ENCODE measurements at regions not wholly inside any gene's neighbourhood (a gene's known extent, or its start where the extent isn't known, plus 50 kb on each side); places are given as distances from the start of the nearest gene placed in this dataset.

DNA sequence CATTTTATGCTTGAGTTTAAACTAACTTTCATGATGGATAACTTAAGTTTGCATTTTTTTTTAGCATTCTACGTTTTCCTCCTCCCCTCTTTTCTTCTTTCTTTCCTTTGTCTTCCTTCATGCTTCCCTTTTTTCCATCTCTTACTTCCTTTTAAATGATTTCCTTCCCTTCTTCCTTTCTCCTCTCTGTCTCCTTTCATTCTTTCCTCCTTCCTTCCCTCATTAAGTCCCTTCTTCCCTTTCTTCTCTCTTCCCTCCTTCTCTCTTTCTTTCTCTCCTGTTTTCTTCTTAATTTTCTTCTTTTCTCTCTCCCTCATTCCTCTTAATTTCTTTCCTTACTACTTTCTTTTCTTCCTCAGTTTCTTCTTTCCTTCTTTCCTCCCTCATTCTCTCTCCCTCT, 376.0 kb downstream of the LRIG3 start:
- no peak for DNase-seq

DNA sequence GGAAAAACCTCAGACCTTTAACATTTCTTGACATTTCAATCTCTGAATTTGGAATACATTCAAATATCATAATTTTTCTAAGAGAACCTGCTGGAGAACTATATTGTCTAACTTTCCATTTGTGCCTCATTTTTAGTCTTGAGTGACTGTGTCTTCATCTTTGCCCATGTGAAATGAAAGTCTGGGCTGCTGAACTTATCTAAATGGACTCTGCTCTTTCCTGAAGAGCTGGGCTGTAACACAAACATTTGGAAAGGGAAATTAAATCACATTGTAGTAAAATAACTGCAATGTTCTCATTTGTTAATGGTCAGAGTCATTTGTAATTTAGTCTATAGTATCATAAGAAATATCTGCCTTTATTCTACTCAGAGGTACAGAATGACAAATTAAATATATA, 373.1 kb downstream of the LRIG3 start:
- no peak for DNase-seq

DNA sequence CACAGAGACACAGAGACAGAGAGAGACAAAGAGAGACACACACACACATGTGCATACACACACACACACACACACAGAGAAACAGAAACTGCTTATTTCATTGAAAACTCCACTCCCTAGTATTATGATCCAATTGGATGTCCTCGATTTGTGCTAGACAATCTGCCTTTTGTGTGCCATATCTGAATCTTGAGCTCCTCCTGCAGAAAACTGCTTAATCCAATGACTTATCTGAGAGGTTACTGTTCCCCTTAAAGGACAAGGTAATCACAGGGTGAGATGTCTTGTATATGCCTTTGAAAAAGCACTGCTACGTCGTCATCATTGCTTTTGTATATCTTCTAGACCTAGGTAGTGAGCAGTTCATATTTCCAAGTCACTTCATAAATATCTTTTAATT, 371.5 kb downstream of the LRIG3 start:
- no peak for DNase-seq

DNA sequence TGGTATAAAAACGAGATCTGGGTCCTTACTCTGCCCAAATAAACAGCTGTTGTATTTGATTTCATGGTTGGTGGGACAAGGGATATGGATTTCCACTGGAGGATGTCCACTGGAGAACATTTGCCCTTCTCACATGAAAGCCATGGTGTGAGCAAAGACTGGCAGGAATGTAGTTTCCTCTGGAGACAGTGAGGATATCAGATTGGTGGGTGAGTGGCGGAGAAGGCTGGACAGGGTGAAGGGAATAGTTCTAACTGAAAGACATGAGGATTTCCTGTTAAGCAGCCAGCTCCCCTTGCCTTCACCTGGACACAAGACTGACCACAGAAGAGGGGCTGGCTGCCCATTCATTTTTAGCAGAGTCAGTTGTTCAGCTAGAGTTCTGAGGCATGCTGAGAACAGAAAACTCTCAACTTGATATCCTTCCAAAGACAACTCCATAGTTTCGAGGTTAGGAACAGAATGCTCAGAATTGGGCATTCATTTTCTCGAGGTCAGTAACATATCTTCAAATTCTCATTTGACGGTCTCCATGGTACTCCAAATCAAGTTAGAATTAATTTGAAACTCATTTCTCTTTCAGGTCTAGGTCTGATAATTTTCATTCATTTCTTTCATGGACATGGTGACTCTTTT, 365.7 kb downstream of the LRIG3 start:
- no peak for DNase-seq

DNA sequence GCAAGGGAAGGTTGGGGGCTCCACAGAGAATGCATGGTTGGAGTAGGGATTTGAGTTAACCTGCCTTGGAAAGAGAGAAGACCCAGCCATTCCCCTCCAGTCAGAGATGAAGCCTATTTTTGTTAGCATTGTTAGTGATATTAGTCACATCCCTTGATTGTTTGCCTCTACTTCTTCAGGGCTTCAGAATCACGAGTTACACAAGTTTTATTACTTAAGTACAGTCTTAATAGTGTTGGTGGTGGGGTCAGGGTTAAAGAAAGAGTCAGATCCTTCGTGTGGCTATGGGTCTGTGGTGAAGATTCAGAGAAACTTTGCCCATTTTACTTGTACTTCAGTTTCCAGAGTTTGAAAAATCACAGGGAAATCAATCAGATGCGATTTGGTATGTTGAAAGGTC, 363.1 kb downstream of the LRIG3 start:
- DNase-seq = no peak

DNA sequence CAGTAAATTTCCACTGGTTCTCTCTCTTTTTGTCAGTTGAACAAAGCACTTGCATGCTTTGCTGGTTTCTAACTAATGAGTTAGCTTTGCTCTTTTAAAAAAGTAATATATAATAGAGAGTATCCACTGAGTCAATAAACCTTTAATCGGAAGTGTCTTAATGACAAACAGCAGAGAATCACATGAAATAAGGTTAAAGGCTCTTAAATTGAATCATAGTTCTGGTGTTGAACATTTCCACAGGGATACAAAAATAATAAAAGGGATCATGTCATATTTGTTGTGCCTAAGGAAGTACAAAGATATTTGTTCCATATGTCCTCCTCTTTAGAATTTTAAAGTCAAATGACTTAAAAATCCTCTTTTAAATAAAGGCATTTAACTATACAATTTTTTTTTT, 362.6 kb downstream of the LRIG3 start:
- no peak for DNase-seq

DNA sequence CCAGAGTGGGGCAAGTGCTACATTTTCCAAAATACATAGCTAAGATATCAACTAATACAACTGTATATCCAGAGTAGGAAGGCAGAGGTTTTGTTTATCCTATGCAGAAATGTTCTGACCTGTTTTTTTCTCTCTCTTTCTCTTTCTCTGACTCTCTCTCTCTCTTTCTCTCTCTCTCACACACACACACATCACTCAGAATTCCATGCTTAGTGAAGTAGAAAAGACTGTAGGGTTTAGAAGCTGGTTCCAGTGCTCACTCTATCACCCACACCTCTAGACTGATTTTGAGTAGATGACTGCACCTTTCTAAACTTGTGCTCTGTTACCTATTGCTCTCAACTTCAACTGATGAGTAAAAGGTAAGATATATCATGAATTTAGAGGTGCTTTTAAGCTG, 356.7 kb downstream of the LRIG3 start:
- DNase-seq = no peak

DNA sequence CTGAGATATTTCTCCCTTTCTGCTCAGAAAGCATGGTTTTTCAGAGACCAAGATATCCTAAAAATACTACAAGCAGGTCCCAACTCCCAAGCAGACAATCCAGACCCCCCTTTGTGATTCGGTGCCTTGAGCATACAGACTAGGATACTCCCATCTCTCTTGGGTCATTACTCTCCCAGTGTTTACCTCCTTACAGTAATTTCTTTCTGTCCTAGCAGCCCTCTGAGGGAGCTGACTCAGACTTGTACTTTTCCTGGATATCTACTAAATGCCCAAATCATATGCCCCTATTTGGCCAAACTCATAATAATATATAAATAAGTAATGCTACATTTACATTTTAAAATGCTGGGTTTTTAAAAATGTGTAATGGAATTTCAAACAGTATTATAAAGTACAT, 355.6 kb downstream of the LRIG3 start:
- no peak for DNase-seq

DNA sequence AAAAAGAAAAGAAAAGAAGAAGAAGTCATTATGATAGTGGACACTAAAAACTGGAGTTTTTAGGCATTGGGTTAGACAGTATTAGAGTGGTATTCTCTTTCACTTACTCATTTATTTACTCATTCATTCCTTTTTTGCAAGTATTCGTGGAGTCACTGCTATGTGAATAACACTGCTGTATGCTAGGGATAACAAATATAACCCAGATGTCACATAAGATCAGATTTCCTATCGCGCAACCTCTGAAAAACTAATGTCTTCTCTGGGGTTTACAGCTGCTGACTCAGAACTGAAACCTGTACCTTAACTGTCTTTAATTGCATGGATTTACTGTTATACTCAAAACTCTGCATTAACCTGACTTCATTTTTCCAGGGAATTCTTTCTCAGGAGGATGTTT, 353.7 kb downstream of the LRIG3 start:
- DNase-seq = no peak

DNA sequence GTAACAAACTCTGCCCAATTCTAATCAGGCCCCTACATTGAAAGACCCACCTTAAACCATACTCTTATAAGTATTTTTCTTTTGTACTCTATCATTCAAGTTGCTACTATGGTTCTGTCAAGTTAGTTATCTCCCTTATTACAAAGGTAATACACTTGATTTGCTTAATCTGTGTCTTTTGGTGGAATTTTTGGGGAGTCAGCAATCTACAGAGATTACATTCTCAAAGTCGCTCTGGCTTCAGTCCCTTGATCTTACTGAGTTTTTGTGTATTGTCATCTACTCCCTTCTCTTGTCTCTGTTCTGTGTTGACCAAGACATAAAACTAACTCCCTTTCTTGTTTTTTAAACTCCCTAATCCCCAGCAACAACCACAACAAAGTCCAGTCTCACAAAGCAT, 353.1 kb downstream of the LRIG3 start:
- DNase-seq = no peak

DNA sequence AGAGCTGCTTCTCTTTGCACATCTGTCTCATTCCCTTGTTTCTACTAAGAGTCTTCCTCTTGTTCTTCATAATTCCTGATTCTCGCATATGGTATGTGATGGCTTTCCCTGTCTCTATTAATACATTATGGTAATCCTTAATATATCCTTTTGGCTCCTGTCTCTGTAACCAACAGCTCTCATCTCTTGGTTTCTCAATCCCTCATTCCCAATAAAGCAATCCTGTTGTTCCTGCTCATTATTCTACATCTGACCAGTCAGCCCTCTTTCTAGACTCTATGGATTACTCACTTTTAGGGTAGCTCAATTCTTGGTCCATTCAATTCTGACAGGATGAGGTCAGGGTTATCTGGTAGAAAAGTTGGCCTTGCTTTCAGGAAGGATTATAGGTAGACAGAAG, 349.9 kb downstream of the LRIG3 start:
- no peak for DNase-seq

DNA sequence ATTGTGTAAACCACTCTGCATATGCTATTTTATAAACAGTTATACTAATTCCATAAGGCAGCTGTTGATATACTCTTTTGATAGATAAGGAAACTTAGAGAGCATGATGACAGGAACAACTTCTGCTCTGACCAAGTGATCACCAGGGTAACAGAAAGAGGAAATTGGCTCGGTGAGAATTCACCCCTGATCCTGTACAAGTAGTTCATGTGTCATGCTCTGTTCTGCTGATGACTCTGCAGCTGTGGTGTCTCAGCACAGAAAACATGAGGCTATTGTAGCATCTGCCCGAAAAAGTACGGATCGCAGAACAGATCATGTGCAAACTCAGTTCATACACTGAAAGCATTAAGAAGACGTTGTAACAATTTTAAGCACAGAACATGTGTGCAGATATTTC, 345.0 kb downstream of the LRIG3 start:
- DNase-seq = peak; percentile 3

DNA sequence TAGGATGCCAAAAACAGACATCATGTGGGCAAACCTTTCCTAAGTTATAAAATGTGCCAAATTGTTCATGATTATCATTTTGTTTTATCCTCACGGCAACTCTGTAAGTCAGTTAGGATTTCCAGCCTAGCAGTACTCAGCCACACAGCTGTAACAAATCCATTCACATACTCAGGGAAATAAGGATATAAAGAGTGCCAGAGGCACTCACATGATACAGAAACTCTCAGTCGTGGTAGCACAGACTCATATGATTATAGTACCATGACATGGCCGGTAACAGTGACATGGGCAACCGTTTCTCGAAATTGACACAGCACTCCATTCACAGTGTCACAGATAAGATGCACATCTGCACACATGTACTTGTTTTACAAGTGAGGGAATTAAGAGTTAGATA, 344.2 kb downstream of the LRIG3 start:
- no peak for DNase-seq

DNA sequence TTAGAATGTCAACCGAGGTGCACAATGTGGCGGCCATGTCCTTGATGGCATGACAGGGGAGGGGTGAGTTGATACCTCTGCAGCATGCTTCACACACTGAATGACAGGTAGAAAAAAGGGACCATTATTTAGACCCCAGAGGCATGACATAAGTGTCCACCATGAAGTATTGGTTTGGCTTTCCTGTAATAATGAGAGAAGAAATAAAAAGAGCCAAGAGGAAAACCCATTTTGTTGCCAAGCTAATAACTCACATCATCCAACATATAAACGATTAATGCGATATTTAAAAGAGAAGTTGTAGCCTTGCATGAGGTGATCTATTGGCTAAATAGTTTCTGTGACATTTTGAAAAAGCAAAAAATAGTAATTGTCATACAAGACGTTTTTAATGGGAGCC, 343.4 kb downstream of the LRIG3 start:
- DNase-seq = no peak

DNA sequence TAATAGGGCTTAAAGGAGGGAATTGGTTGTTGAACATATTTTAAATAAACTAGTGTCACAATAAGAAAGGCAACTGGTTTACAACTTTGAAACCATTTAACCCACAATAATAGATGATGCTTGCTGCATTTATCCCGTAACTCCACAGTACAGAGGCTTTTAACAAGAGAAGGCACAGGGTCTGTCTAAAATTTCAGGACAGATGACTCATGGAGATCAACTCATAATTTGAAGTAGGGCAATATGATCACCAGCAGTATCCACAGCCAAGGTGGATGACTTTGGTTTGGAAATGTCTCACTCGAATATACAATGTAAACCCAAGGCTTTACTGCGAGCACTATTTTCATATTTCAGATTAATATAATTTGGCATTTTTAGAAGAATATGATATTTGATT, 340.2 kb downstream of the LRIG3 start:
- DNase-seq = no peak

DNA sequence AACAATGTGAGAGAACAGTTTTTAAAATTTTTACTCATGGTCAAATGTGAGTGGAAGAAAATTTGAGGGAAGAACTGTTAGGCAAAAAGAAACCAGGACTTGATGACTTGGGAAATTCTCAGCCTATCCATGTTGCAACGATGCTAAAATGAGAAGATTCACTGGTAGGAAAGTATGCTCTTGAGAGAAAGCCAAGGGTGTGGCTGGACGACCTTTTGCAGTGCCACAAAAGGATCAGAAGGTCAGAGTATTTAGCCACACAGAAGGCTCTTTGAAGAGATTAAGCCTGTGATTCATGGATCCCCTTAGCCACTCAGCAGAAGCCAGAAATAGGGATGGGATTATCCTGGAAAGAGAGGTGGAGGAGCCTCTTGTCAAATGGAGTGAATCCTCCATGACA, 336.8 kb downstream of the LRIG3 start:
- no peak for DNase-seq

DNA sequence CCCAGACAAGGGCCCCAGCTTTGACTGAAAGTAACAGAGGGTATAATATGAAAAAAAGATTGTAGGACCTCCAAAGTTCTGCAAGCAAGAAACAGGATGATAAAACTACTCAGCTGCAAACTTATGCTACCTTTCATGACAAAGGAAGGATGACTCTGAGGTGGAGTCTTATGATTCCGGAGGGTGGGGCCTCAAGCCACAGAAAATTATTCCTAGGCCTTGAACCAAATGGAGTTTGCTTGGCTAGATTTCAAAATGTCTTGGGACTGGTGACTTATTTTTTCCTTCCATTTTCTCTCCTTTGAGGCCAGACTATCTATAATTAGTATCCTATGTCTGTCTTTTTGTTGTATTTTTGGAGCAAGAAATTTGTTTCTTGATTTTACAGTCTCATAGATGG, 336.4 kb downstream of the LRIG3 start:
- DNase-seq = no peak

DNA sequence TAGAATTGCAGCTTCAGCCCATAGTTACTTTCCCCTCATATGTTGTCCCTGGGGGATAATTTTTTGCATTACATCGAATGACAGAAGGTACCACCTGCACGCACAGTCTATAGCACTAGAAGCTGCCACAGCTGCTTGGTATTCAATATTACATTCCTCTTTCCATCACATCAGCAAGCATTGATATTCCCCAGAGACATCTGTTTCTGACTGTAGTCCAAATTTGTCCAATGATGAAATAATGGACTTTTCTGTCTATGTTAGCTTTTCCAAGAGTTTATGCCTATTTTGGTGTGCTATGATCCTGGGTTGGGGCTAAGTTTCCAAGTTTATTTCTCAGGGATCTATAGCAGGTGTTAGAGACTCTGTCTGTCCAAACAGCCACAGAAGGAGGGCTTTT, 335.4 kb downstream of the LRIG3 start:
- DNase-seq = no peak

DNA sequence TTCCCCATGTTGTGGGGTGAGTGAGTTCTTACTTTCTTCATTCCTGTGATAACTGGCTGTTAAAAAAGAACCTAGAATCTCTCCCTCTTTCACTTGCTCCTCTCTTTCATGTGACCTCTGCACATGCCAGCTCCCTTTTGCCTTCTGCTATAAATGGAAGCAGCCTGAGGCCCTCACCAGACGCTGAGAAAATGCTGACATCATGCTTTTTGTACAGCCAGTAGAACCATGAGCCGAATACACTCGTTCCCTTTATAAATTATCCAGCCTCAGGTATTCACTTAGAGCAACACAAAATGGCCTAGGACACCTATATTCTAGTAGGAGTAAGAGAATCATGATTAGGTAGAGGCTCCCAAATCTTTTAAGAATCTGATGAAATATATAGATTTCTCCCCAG, 333.5 kb downstream of the LRIG3 start:
- no peak for DNase-seq

DNA sequence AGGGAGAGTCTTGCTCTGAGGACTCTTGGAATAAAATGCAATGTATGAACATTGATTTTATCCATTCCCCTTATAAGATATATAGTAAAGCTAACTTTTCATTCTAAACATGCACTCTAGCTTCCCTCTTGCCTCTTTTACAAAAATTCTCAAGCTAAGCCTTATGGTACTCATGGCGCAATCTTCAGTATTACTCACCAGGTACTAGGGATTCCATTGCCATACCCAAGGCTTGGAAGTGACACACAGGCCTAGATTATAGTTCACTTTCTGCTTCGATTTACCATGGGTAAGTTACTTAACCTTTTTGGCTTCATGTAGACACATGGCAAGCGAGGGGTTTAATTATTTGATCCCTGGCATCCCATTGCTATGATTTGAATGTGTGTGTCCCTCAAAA, 331.5 kb downstream of the LRIG3 start:
- no peak for DNase-seq

DNA sequence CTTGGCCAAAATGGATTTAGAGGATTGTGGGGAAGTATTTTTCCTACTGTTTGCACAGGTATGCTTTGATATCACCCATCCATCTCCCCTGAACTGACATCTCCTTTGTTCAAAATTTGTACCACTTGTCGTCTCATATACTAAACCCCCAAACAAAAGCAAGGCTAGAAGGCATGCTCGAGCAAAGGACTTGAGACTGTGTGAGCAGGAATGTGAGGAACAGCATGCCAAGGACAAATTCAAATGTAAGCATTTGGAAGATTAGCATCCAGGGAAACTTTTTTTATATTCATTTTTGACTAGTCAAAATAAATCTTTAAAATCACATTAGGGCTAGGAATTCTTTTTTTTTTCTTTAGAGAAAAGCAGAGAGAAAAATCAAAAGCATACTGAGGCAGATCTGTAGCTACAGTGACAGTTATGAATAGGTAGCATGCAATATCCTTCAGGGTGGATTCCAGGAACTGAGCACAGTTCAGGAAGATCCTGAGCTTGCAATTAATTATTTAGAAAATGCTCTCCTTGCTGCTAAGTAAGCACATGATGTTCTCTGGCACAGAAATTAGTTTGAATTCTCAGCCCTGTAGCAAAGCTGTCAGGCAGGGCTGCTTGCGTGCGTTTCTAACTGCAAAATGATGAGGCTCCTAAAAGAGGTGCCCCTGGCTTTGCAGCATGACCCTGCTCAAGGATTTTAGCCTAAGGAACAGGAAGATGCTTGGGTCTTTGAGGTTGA, 327.7 kb downstream of the LRIG3 start:
- no peak for DNase-seq

DNA sequence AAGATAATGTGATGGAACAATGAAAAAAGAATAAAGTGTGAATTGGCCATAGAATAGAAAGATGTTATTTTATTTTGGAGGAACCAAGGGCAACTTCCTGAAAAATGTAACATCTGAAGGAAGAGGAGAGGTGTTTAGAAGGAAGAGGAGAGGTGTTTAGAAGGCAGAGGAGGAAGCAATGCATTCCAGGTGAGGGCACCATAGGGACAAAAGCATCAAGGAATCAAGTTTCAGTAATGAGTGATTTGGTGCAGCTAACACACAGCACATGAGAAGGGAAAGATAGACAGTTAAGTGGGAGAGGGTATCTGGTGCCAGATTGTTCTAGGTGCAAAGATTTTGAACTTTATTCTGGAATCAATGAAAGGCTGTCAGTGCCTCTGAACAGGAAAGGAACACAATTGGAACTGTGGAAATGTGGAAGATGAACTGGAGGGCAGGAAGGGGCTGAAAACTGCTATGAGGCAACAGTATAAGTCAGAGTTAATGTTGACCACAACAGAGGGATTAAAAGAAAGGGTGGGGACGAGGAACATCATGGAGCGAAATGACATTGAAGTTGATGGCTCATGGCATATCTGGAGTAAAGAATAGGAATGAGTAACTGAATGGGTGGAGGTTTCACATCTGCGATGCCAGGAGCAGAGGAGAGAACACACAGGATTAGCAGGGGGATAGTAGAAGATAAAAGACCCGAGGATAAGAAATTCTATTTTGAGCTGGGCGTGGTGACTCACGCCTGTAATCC, 326.6 kb downstream of the LRIG3 start:
- DNase-seq = no peak

DNA sequence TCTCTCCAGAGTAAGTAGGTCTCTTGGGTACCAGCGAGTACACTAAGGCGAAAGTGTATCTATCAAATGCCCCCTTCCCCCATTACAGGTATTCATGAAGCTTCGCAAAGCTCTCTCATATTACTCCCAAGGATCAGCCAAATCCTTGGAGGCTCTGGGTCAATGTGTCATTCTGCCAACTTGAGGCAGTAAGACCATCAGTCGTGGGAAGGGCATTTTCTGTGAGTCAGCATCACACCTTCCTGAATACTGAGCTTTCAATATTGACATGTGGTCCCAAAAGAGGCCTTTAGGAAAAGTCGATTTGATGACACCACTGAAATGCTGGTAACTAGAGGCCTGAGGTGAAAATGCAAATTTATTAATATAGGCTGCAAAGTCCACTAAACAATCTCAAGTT, 323.9 kb downstream of the LRIG3 start:
- DNase-seq = no peak

DNA sequence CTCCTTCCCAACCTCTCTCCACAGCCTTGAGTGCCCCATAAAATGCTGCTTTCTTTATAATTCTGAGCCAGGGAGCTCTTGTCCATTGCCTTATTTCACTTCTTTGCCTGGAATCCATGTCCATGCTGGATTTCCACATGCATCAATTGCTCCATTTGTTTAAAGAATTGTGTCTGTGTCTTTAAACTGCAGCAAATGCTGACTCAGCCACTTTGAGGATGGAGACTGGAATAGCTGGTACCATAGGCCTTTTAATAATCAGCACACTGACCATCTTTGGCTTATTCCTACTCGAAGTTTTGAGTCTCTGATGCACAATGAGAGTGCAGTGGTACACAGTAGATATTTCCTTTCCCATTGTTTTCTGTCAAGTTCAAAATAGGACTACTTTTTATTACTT, 318.8 kb downstream of the LRIG3 start:
- no peak for DNase-seq

DNA sequence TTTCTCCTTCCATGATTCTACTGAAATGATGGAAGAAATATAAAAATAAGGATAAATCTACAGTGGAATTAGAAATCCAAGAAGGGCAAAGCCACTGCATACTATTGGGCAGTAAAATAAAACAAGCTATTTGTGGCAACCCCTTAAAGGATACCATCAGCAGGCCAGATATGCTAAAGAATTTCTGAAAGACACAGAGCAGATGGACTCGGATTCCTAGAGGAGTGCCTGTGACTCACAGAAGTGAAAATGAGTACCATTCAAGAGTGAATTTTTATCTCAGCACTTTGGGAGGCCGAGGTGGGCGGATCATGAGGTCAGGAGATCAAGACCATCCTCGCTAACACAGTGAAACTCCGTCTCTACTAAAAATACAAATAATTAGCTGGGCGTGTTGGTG, 318.1 kb downstream of the LRIG3 start:
- no peak for DNase-seq

Data from suppressor macrophage treated with lipopolysaccharide for 4 hours (primary cell).